Fibroblast of the aortic adventitia (primary cell): ENCODE measurements at regions not wholly inside any gene's neighbourhood (a gene's known extent, or its start where the extent isn't known, plus 50 kb on each side); places are given as distances from the start of the nearest gene placed in this dataset.

Experiments used
- DNase-seq: peaks from one replicate; pipeline ENCODE4 v3.0.0-alpha.2; 2010; ENCODE audit warnings: low read depth
- H3K4me3 ChIP-seq: 2 replicates; pipeline ENCODE4 v1.5.1; 2011; ENCODE audit warnings: low read depth, mild to moderate bottlenecking, control low read depth, low read length, moderate library complexity
- TF ChIP-seq, protein P1 (sequence below): IDR thresholded peaks from 2 replicates; pipeline ENCODE4 v1.5.1; 2011; ENCODE audit warnings: mild to moderate bottlenecking, low read length, control low read depth, inconsistent platforms; ENCODE audit not compliant: insufficient read depth

DNA sequence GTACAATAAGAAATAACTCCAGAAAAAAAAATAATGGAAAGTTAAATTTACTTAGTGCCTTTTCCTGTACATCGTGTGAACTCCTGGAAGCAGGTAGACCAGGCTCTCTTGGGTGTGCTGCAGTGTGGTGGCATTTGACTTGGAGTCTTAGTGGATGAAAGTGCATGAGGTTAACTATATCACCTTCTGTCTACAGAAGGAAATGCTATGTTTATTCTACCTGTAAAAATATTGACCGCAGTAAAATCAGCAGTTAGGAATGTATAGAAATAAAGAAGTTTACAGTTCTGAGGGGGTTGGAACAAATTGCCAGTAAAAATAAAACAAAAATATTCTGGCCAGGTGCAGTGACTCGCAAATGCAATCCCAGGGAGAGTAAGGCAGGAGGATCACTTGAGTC lies 722.1 kb downstream of the LIG4 start:
- DNase-seq = no peak
- H3K4me3 ChIP-seq = no peak overlapping the region
- TF ChIP-seq, protein P1, sequence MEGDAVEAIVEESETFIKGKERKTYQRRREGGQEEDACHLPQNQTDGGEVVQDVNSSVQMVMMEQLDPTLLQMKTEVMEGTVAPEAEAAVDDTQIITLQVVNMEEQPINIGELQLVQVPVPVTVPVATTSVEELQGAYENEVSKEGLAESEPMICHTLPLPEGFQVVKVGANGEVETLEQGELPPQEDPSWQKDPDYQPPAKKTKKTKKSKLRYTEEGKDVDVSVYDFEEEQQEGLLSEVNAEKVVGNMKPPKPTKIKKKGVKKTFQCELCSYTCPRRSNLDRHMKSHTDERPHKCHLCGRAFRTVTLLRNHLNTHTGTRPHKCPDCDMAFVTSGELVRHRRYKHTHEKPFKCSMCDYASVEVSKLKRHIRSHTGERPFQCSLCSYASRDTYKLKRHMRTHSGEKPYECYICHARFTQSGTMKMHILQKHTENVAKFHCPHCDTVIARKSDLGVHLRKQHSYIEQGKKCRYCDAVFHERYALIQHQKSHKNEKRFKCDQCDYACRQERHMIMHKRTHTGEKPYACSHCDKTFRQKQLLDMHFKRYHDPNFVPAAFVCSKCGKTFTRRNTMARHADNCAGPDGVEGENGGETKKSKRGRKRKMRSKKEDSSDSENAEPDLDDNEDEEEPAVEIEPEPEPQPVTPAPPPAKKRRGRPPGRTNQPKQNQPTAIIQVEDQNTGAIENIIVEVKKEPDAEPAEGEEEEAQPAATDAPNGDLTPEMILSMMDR = no peak

DNA sequence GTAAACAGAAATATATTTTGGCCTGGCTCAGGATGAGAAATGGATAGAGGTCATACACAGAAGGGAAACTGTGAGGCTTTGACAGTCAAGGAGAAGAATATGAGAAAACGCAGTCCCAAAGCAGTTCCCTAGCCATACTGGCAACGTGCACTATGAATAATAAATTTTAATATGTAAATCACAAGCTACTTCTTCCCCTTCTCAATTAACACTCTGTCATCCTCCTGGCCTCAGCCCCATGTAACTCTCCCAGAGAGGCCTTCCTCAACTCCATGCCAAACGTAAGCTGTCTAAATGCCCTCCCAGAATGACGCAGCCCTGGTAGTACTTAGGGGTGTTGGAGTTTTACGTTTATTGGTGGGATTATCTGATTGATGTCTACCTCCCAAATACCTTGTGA lies 732.6 kb downstream of the LIG4 start:
- no peak for DNase-seq
- H3K4me3 ChIP-seq = no peak overlapping the region
- TF ChIP-seq, protein P1 = no peak

DNA sequence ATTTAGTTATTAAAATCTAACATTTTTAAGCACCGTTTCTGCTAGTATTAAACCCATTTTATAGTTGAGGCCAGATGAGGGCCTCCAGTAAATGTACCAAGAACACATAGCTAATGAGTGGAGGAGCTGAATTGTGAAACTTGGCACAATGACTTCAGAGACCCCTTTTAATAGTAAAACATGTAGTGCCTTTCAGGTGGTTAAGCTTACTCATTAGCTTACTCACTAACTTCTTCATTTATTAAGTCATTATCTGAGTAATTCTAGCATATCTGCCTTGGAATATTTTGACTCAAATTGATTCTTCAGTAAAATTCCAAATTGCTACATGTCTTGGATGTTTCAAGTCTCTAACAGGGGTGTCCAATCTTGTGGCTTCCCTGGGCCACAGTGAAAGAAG lies 735.2 kb downstream of the LIG4 start:
- H3K4me3 ChIP-seq = no peak overlapping the region
- DNase-seq = no peak
- TF ChIP-seq, protein P1 = no peak

DNA sequence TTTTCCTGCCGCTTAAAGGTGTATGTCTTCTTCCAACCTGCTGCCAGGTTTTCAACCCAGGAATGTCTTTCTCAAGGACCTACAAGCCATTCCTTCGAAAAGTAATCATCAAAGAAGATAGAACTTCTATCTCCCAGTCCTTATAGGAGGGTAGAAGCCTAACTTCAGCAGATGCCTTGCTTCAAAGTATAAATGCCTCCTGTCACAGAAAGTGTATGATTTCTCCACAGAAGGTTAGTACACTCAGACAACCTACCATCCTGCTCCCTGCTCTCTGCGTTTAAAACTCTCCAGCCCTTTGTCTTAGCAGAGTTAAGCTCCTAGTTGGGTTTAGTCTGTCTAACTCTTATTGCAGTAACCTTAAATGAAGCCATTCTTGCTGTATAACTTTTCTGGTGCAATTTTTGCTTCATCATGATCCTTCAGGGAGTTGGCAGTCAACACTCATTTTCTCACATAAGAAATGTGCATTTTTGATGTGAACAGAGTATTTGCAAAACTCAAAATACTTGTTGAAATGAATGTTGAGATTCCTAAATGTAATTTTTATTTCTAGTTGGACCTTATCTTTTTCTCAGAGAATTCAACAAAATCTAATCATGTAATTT lies 737.5 kb downstream of the LIG4 start:
- TF ChIP-seq, protein P1 = no peak
- DNase-seq = peak; percentile 10

DNA sequence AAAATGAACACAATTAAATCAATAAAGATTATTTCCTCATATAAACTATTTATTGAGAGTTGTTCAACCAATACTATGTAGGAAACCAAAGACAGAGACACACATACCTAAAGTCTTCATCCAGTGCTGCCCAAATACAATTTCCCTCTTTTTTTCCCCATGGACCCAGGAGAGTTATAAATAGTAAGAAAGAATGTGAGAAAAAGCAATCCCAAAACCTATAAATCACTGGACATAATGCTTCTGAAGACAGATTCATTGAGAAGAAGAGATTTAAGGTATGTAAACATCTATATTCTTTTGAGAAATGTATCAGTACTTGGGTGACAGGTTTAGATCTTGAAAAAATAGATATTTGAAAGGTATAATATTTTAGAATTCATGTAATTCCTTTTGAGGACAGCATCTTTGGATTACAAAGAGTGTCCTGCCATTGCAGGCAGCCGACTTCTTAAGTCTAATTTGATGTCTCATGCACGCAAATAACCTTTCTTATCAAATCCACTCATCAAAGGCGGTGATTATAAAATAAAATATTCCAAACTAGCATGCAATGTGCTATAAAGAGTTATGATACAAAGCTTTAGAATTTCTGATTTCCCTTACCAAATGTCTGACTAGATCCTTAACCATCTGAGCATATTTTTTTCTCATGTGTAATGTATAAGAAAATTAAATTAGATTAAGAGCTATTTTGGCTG lies 739.4 kb downstream of the LIG4 start:
- peak; percentile 35 for DNase-seq
- TF ChIP-seq, protein P1 = no peak
- no peak overlapping the region for H3K4me3 ChIP-seq

More for the DNA sequence above, 737.5 kb downstream of the LIG4 start:
- no peak overlapping the region for H3K4me3 ChIP-seq

DNA sequence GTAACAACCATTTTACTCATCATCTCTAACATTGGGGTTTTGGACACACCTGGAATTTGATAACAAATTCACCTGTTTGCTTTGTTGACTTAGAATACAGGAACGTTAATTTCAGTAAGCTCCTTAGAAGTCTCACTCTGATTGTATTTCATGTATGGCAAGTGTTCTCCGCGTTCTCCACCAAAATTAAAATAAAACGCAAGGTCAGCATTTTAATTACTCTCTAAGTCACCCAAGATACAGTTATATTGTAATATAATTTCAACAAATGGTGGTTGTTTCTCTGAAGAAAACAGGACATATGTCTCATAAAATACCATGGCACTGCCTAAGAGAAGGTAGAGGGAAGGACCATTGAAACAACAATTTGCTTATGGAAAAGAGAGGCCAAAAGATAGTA lies 742.1 kb downstream of the LIG4 start:
- H3K4me3 ChIP-seq = no peak overlapping the region
- no peak for DNase-seq
- TF ChIP-seq, protein P1 = no peak
